ENCODE measurements at regions not wholly inside any gene's neighbourhood (a gene's known extent, or its start where the extent isn't known, plus 50 kb on each side); places are given as distances from the start of the nearest gene placed in this dataset.
"Not testable (repeated sequence)": the region's sequence is repeated elsewhere in the genome, so short reads cannot be mapped to it uniquely, and the experiment has no call there.

DNA sequence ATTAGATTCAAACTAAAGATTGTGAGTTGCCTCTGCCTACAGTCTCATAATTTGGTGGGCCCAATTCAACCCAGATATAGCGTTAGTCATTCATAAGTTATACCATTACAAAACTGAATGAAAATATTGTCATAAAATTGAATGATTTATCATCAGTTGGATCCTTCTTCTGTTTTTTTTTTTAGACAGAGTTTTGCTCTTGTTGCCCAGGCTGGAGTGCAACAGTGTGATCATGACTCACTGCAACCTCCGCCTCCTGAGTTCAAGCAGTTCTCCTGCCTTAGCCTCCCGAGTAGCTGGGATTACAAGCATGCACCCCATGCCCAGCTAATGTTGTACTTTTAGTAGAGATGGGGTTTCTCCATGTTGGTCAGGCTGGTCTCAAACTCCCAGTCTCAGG, 157.2 kb upstream of the PTBP2 start:
- H3K4me3 ChIP-seq, H3K27ac ChIP-seq: not testable (repeated sequence)

DNA sequence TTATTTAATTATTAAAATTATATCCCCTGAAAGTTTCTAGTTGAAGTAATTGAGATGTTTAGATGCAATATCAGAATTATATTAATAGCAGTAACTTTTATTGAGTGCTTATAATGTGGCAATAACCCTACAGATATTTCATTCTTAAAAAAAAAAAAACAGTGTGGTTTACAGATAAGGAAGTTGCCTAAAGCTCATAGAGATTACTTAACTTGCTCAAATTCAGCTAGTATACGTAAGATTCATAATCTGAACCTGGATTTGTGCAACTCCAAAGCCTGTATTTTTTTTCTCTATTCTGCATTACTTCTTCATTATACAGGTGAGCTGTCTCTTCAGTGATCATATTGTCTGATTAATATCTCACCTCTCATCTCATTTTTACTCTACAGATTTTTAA, 156.0 kb upstream of the PTBP2 start:
- H3K27ac ChIP-seq: no peak overlapping the region
- no peak overlapping the region for H3K4me3 ChIP-seq

DNA sequence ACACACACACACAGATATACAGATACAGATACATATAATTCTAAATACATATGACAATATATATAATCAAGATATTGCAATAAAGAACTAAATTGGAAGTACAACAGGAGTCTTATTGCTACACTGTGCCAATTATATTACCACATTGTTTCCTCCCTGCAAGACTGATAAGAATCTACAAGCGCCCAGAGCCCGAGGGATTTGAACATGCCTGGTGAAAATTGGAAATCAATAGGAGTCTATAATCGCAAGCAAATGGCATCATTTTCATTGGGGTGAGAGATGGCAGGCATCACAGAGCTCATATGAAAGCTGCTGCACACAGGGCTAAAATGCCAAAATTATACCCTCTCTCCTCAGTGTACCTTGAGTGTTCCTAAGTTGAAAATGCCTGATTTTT, 152.9 kb upstream of the PTBP2 start:
- Histone ChIP-seq H3K4me3 (no peak overlapping the region), H3K27ac (no peak overlapping the region)

DNA sequence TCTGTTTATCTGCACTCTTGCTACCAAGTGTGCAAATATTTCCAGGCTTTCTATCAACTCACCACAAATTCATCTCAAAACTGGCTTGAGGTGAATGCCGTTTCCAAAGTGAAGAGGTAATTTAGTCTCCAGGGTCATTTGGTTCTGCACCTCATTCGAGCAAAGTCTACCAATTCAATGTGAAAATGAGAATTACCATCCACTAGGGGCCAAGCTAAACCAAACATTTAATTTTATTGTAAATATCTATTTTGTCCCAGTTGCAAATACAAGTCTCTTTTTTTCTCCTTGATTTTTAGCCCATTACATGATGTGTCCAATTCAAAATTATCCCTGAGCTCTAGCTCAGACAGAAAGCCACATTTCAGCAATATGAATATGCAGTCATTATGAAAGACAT, 152.3 kb upstream of the PTBP2 start:
- H3K4me3 ChIP-seq: no peak overlapping the region
- H3K27ac ChIP-seq: no peak overlapping the region

DNA sequence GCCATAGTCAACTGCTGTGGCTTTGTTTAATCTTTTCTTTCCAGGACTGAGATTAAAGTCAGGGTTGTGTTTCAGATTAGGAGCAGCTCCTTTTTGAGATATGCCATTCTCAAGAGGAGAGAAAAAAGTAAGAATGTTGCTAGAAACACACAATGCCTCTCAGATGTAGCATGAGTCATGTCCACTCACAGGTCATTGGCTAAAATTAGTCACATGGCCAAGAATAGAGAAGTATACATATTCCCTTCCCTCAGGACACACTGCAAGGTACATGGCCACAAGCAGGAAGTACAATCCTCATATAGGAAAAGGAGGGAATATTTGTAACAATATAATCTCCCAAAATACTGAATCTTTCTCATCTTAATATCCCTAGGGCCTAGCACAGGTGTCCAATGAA, 141.9 kb upstream of the PTBP2 start:
- Histone ChIP-seq H3K4me3 (no peak overlapping the region), H3K27ac (no peak overlapping the region)

DNA sequence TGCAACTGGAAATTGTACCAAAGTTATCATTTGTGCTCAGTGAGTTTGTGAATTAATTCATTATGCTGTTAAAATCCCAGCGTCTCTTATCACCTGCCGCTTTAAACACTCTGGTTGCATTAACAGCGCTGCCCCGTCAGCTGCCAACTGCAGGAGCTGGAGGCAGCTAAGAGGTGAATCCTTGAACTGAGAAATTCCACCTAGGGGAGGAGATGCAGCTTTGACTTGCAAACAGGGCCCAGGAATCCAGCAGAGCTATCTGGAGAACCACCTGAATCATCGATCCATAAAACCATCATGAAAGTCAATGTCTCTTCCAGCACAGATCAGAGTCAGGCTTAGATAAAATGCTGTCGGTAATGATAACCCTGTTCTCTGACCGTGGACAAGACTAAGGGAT, 140.7 kb upstream of the PTBP2 start:
- no peak overlapping the region for H3K4me3 ChIP-seq
- no peak overlapping the region for H3K27ac ChIP-seq

DNA sequence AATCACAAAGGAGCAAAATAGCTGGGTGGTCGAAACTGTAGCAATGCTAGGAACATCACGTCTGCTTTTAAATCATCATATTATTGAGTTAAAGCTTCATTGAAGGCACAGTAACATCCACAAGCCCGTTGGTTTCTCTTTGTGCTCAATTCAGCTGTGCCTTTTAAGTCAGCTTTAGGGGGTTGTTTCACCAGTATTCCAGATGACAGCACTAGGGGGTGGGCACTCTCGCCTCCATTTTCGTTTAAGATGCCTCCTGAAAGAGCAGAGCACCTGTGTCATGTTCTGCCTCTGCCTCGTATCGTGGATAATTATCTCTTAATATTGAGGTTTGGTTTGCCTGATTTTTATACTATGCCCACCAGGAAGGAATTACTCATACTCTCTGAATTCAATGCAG, 139.8 kb upstream of the PTBP2 start:
- Histone ChIP-seq H3K27ac (no peak overlapping the region), H3K4me3 (no peak overlapping the region)

DNA sequence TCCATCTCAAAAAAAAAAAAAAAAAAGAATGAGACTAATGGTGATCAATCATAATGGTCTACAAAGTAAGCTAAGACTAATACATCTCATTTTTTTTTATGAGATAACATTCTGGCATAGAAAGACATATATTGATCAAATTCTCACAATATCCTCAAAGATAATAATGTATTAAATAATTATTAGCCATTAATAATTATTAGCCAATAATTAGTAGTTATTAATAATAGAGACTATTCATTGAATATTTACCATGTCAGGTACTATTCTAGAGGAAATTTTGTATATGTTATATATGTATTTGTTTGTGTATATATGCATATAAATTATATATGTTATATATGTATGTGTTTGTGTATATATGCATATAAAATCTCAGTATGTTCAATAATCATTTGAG, 137.7 kb upstream of the PTBP2 start:
- H3K4me3 ChIP-seq: no peak overlapping the region
- no peak overlapping the region for H3K27ac ChIP-seq

DNA sequence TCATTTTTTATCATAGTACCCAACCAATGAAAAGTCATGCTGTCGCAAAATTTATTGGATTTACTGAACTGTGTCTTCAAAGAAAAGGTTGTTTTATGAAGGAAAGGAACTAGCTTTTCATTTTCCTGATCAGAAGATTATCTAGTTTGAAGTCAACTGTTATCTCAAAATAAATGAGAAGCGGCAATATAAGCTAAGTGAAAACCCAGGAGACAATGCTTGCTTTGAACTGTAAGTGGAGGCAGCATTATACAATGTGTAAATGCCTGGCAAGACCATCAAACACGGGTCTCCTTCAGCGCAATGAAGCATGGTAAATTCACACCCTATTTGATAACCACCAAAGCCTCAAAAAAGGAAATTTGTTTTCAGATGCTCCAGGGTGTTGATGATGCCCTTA, 134.4 kb upstream of the PTBP2 start:
- no peak overlapping the region for H3K27ac ChIP-seq
- no peak overlapping the region for H3K4me3 ChIP-seq

DNA sequence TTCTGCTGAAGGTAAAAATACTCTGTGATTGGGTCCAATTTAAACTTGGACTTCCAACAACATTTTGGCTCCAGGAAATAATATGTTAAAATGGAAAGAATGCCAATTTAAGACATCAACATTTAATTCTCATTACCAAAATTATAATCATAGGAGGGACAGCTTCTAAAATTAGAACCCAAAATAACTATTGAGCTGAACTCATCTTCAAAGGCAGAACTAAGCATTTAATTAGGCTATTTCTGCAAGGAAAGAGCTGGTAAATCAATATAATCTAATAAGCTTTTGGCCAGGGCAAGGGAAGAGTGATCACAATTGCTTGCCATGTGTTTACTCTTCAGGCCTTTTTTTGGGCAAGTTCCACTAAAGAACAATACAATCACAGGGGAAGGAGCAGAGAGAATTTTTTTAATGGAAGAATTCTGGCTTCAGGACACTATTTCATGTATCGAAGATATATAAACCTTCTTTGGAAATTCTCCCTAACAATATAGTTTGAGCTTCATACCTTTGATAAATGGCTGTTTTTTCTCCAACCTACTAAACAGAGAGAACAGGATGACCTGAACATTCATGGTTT, 133.1 kb upstream of the PTBP2 start:
- no peak overlapping the region for H3K27ac ChIP-seq
- H3K4me3 ChIP-seq: no peak overlapping the region

DNA sequence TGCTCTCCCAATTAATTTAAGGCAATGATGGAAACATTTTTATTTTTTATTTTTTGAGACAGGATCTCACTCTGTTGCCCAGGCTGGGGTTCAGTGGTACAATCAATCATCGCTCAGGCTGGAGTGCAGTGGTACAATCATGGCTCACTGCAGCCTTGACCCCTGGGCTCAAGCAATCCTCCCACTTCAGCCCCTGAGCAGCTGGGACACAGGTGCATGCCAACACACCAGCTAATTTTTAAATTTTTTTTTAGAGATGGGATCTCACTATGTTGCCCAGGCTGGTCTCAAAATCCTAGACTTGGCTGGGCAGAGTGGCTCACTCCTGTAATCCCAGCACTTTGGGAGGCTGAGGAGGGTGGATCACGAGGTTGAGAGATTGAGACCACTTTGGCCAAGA, 126.1 kb upstream of the PTBP2 start:
- H3K27ac ChIP-seq, H3K4me3 ChIP-seq: not testable (repeated sequence)

DNA sequence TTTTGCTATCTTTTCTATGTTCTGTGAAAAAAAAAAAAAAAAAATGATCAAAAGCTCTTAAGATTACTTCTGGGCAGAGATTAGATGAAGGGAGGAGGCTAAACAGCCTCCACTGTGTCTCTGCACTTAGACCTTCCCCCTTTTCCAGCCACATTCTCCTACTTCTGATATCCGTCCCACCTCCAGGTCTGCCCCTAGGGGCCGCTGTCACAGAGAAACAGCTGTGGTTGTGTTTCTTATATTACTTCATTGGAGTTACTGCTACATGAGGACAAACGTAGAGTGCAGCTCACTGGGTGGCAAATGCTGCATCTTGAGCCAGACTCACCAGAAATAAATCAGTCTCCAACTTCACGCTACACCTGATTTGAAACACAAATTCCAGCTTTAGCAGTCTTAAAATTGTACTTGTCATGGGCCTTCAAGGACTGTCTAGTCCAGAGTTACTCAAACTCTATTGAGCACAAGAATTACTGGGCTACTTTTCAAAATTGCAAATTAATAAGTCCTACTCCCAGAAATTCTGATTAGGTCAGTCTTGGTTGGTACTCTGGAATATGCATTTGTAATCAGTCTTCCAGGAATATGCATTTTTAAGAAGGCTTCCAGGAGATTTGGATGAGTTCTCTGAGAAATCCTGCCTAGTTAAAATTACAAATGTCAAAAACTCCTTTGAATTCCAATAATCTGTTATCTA, 125.2 kb upstream of the PTBP2 start:
- H3K27ac ChIP-seq: no peak overlapping the region
- H3K4me3 ChIP-seq: no peak overlapping the region

DNA sequence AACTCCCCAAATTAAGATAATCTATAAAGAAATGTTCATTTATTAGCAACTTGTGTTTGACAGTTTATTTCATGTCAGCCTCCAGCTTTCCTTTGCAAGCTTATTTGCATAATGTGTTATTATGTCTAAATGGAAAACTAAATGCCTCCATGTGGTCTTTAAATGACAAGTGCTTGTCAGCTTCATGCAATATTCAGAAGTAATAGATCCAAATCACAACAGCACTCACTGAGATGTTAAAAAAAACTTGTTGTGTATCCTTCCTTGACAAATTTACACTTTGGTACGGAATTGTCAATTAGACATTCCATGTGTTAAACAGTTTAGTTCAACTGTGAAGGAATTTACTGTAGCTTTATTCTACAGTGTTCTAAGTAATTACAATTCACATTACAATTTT, 124.4 kb upstream of the PTBP2 start:
- no peak overlapping the region for H3K27ac ChIP-seq
- no peak overlapping the region for H3K4me3 ChIP-seq

DNA sequence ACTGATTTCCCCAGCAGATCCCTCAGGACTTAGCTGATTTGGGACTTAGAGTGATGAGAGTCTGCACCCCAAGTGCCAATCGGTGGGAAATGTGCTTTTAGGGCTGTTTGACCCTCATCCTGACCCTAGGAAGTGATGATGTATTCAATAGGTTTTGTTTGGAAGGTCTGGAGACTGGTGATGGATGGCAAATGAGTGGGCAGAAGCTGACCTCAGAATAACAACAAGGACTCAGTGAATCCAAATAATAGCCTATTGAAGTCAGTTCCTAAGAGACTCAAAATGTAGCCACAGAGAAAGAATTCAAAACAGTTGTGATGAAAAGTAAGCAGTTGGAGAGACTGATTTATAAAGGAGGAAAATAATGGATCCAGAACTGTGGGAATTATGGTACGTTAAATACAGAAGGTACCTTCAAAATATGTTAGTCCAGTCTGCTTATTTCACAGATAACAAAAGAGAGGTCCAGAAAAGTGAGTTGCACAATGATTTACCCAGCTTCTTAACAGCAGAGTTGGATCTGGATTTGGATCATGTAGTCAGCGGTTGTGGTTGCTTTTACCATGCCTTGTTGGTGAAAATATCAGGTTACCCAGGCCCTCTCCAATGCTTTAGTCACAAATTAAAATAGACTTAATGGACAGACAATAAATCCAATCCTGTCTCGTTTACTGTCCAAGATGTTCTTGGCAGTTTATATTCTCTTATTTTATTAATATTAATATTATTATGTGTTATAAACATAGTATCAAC, 123.0 kb upstream of the PTBP2 start:
- Histone ChIP-seq H3K27ac (no peak overlapping the region), H3K4me3 (no peak overlapping the region)

DNA sequence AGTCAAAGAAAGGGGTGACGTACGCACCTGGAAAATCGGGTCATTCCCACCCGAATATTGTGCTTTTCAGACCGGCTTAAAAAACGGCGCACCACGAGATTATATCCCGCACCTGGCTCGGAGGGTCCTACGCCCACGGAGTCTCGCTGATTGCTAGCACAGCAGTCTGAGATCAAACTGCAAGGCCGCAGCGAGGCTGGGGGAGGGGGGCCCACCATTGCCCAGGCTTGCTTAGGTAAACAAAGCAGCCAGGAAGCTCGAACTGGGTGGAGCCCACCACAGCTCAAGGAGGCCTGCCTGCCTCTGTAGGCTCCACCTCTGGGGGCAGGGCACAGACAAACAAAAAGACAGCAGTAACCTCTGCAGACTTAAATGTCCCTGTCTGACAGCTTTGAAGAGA, 117.0 kb upstream of the PTBP2 start:
- not testable (repeated sequence) for H3K4me3 ChIP-seq, H3K27ac ChIP-seq

DNA sequence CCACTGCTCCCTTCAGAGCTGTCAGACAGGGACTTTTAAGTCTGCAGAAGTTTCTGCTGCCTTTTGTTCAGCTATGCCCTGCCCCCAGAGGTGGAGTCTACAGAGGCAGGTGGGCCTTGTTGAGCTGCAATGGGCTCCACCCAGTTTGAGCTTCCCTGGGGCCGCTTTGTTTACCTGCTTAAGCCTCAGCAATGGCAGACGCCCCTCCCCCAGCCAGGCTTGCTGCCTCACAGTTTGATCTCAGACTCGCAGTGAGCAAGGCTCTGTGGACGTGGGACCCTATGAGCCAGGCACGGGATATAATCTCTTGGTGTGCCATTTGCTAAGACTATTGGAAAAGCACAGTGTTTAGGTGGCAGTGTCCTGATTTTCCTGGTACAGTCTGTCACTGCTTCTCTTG, 104.2 kb upstream of the PTBP2 start:
- H3K27ac ChIP-seq: not testable (repeated sequence)

DNA sequence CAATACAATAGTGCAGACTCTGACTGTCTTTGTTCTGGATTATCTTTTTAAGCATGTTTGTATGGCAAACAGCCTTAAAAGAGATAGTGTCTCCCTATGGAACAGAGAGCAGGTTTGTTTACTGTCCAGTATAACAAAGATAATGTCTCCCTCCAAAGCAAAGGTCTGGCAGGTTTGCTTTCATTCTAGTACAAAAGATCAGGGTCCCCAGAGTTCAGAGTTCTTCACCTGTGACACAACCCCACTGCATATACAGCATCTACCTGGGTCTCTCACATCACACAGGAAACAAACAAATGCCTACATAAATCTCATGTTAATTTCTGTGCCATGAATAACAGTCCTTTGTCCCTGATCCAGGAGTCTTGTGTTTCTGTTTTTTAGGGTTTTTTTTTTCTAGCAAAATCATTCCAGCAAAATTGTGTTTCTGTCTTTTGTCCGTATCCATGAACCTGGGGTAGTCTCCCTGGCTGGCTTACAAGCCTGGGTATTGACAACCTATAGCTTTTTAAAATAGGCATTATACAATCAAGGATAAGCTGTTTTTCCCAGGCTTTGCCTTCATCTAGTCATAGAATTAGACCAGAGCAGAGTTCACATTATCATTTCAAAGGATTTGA, 89.4 kb upstream of the PTBP2 start:
- no peak overlapping the region for H3K27ac ChIP-seq
- no peak overlapping the region for H3K4me3 ChIP-seq

More for the DNA sequence above, 104.2 kb upstream of the PTBP2 start:
- H3K4me3 ChIP-seq: not testable (repeated sequence)

DNA sequence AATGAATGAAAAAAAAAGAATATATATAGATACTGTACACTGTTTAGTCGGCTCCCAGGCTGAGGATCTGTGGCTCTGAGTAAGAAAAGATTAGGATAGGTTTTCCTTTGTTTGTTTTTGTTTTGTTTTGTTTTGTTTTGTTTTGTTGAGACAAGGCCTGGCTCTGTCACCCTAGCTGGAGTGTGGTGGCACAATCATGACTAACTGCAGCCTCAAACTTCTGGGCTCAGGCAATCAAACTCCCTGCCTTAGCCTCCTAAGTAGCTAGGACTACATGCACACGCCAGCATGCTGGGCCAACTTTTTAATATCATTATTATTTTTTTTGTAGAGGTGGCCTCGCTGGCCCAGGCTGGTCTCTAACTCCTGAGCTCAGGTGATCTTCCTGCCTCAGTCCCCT, 87.9 kb upstream of the PTBP2 start:
- H3K27ac ChIP-seq: no peak overlapping the region
- H3K4me3 ChIP-seq: no peak overlapping the region

DNA sequence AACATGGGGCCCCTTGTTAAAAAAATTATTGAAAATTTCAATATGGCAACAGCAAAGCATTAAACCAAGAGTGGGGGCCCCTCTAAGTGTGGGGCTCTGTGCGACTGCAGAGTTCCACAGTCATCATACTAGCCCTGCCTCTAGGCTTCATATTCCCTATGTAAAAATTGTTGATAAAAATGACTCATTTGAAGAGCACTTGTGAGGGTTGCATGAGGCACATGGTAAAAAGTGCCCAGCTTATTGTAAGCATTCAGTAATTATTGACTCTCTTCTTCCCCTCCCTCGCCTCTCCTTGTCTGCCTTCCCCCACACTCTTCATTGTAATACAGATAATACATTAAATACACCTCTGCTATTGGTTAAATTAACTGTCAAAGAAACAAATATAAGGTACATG, 86.7 kb upstream of the PTBP2 start:
- H3K27ac ChIP-seq: no peak overlapping the region

DNA sequence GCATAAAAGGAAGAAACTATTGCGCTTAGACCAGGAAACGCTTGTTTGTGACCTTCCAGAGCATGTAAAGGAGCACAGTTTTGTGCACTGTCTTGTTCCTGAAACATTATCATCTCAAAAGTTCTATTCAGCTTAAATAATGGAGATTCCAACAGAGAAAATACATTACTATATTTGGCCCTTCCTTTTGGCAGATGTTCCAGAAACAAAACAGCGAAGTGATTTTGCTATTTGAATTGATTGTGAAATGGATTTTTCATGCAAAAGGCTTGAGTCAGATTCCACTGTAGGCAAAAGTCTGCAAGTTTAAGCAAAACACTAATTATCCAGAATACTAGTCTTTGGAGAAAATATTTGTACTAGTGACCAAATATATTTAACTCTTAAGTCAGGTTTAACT, 80.3 kb upstream of the PTBP2 start:
- Histone ChIP-seq H3K4me3 (no peak overlapping the region), H3K27ac (no peak overlapping the region)

More for the DNA sequence above, 86.7 kb upstream of the PTBP2 start:
- H3K4me3 ChIP-seq: no peak overlapping the region

DNA sequence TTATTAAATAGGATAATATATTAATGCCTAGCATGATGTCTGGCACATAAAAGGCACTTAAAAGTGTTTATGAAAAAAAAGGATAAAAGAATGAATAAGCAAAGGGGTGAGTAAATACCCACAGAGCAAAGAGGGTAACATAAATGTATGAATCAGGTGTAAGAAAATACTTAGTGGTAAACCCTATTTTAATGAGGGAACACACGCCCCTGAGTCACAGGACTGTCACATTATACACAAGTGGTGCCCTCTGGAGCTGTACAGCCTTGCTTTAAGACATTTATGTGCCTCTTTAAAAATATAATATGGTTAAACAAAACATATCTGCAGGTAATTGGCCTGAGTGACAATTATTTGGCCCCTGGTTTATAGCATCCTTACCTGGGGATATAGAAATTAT, 78.1 kb upstream of the PTBP2 start:
- Histone ChIP-seq H3K4me3 (no peak overlapping the region), H3K27ac (no peak overlapping the region)

Measured in skin epidermis (tissue), 12 donors.